Neural cell (in vitro differentiated cells): ENCODE measurements at regions not wholly inside any gene's neighbourhood (a gene's known extent, or its start where the extent isn't known, plus 50 kb on each side); places are given as distances from the start of the nearest gene placed in this dataset.

ENCODE experiments used
- H2AFZ ChIP-seq: fragments of 200-600, 300-800 bp; sonication (generic), shearing (Covaris generic); 2 replicates; pipeline ENCODE4 v1.6.0; 2014; ENCODE audit warnings: low read depth, mild to moderate bottlenecking, antibody characterized with exemption, low read length, moderate library complexity
- H3F3A ChIP-seq: fragments of 200-600 bp; shearing (Covaris generic); 2 replicates; pipeline ENCODE4 v1.6.1; 2016; ENCODE audit warnings: mild to moderate bottlenecking, moderate library complexity, mixed read lengths, antibody characterized with exemption, low read length; ENCODE audit not compliant: insufficient read depth, poor library complexity, severe bottlenecking
- H3K27ac ChIP-seq: fragments of 200-600, 300-800 bp; sonication (generic), shearing (Covaris generic); 2 replicates; pipeline ENCODE4 v1.5.1; 2014; ENCODE audit warnings: mild to moderate bottlenecking, low read length, moderate library complexity
- H3K27me3 ChIP-seq: fragments of 300-800, 200-600 bp; sonication (generic), shearing (Covaris generic); 2 replicates; pipeline ENCODE4 v1.6.0; 2014; ENCODE audit warnings: mild to moderate bottlenecking, low read depth, low read length, moderate library complexity; ENCODE audit not compliant: insufficient read depth
- H3K36me3 ChIP-seq: fragments of 300-800, 200-600 bp; sonication (generic), shearing (Covaris generic); 2 replicates; pipeline ENCODE4 v1.5.1; 2014; ENCODE audit warnings: mild to moderate bottlenecking, antibody characterized with exemption, low read length, moderate library complexity; ENCODE audit not compliant: insufficient read depth
- H3K4me2 ChIP-seq: fragments of 300-800, 200-600 bp; sonication (generic), shearing (Covaris generic); 2 replicates; pipeline ENCODE4 v1.6.0; 2014; ENCODE audit warnings: mild to moderate bottlenecking, low read length
- H3K4me3 ChIP-seq: fragments of 300-800, 200-600 bp; sonication (generic), shearing (Covaris generic); 2 replicates; pipeline ENCODE4 v1.5.1; 2014; ENCODE audit warnings: mild to moderate bottlenecking, low read length, moderate library complexity
- H3K79me2 ChIP-seq: fragments of 200-600 bp; shearing (Covaris generic); replicated peaks from 2 replicates; pipeline ENCODE4 v1.6.0; 2014; ENCODE audit warnings: mild to moderate bottlenecking, low read length, moderate library complexity; ENCODE audit not compliant: insufficient read depth
- H3K9ac ChIP-seq: fragments of 300-800, 200-600 bp; sonication (generic), shearing (Covaris generic); 2 replicates; pipeline ENCODE4 v1.6.1; 2016; ENCODE audit warnings: mild to moderate bottlenecking, low read length, mixed read lengths
- H3K9me2 ChIP-seq: fragments of 200-600 bp; shearing (Covaris generic); 2 replicates; pipeline ENCODE4 v1.6.1; 2016; ENCODE audit warnings: mild to moderate bottlenecking, low read length, mixed read lengths; ENCODE audit not compliant: insufficient read depth
- H3K9me3 ChIP-seq: fragments of 200-600, 300-800 bp; sonication (generic), shearing (Covaris generic); 2 replicates; pipeline ENCODE4 v1.6.1; 2016; ENCODE audit warnings: mild to moderate bottlenecking, mixed run types, low read length, moderate library complexity, mixed read lengths
- H4K20me1 ChIP-seq: fragments of 200-600 bp; shearing (Covaris generic); 2 replicates; pipeline ENCODE4 v1.6.1; 2016; ENCODE audit warnings: mild to moderate bottlenecking, mixed run types; ENCODE audit not compliant: insufficient read depth
- CTCF ChIP-seq: fragments of 450-650 bp; IDR thresholded peaks from 2 replicates; pipeline ENCODE4 v1.5.1; 2014; ENCODE audit warnings: antibody characterized with exemption, mild to moderate bottlenecking, moderate library complexity; ENCODE audit not compliant: poor library complexity, severe bottlenecking
- EP300 ChIP-seq: fragments of 450-650 bp; conservative IDR thresholded peaks from 2 replicates; pipeline ENCODE4 v1.6.1; 2014; ENCODE audit warnings: antibody characterized with exemption, mild to moderate bottlenecking, moderate library complexity; ENCODE audit not compliant: poor library complexity, severe bottlenecking
- EZH2 ChIP-seq: fragments of 200-600, 300-800 bp; shearing (Covaris generic), sonication (generic); IDR thresholded peaks from 2 replicates; pipeline ENCODE4 v1.6.1; 2014; ENCODE audit warnings: antibody characterized with exemption, low read length, borderline replicate concordance, mild to moderate bottlenecking; ENCODE audit not compliant: insufficient read depth, poor library complexity, severe bottlenecking
- MXI1 ChIP-seq: fragments of 450-650 bp; conservative IDR thresholded peaks from 2 replicates; pipeline ENCODE4 v1.6.1; 2014; ENCODE audit warnings: antibody characterized with exemption, mild to moderate bottlenecking; ENCODE audit not compliant: poor library complexity, severe bottlenecking
- POLR2AphosphoS5 ChIP-seq: IDR thresholded peaks from 2 replicates; pipeline ENCODE4 v1.6.1; 2012
- RAD21 ChIP-seq: fragments of 450-650 bp; conservative IDR thresholded peaks from 2 replicates; pipeline ENCODE4 v1.6.1; 2014; ENCODE audit warnings: antibody characterized with exemption, mild to moderate bottlenecking, moderate library complexity
- REST ChIP-seq: IDR thresholded peaks from 2 replicates; pipeline ENCODE4 v1.6.1; 2012; ENCODE audit warnings: borderline replicate concordance
- SMC3 ChIP-seq: fragments of 450-650 bp; conservative IDR thresholded peaks from 2 replicates; pipeline ENCODE4 v1.6.1; 2014; ENCODE audit warnings: antibody characterized with exemption, mild to moderate bottlenecking, moderate library complexity; ENCODE audit not compliant: poor library complexity
- TAF1 ChIP-seq: IDR thresholded peaks from 2 replicates; pipeline ENCODE4 v1.6.1; 2012; ENCODE audit warnings: low read depth

- H3K36me3 ChIP-seq = no peaks in the 10 kb centered on the region
- no peaks in the 10 kb centered on the region for H3K27me3 ChIP-seq
- no peaks in the 10 kb centered on the region for H3K9me2 ChIP-seq
- H3K4me2 ChIP-seq = no peak overlapping the region
- no peak overlapping the region for H2AFZ ChIP-seq
- TF ChIP-seq REST = no peak
- no peaks in the 10 kb centered on the region for H3K79me2 ChIP-seq
- no peaks in the 10 kb centered on the region for H3K9me3 ChIP-seq
- H3F3A ChIP-seq = no peaks in the 10 kb centered on the region
- no peak overlapping the region for H3K4me3 ChIP-seq
- H4K20me1 ChIP-seq = no peaks in the 10 kb centered on the region
- H3K9ac ChIP-seq = no peak overlapping the region
- H3K27ac ChIP-seq = no peak overlapping the region
These were observed 436.0 kb upstream of the NR2F2 start for GRCh38 chr15:95894407-95894956.

GRCh38 chr15:95895508-95895907 is 435.0 kb upstream of the NR2F2 start:
- Histone ChIP-seq H3K9me3 (no peaks in the 10 kb centered on the region), H3K9me2 (no peaks in the 10 kb centered on the region), H3K9ac (no peak overlapping the region), H3F3A (no peaks in the 10 kb centered on the region), H3K27me3 (no peaks in the 10 kb centered on the region), H3K79me2 (no peaks in the 10 kb centered on the region), H3K36me3 (no peaks in the 10 kb centered on the region), H3K4me3 (no peak overlapping the region), H4K20me1 (no peaks in the 10 kb centered on the region), H3K27ac (no peak overlapping the region), H2AFZ (no peak overlapping the region), H3K4me2 (no peak overlapping the region)
- TF ChIP-seq REST = no peak
- TF ChIP-seq MXI1 = no peak
- no peak for TF ChIP-seq EP300
- no peak for TF ChIP-seq EZH2
- no peak for TF ChIP-seq SMC3
- TF ChIP-seq TAF1 = no peak
- TF ChIP-seq RAD21 = no peak
- TF ChIP-seq CTCF = no peak
- TF ChIP-seq POLR2AphosphoS5 = no peak
